Fibroblast of lung (primary cell): ENCODE measurements at regions not wholly inside any gene's neighbourhood (a gene's known extent, or its start where the extent isn't known, plus 50 kb on each side); places are given as distances from the start of the nearest gene placed in this dataset.

Experiments used
- DNase-seq, 2 donors: peaks; one replicate each; pipeline versions ENCODE4 v3.0.0 to v3.0.0-alpha.2; 2010; ENCODE audit warnings: low read depth in 2 of 2
- H2AFZ ChIP-seq: 2 replicates; pipeline ENCODE4 v1.5.1; 2012; ENCODE audit warnings: low read length, control low read depth, inconsistent platforms
- H3K27ac ChIP-seq: 2 replicates; pipeline ENCODE4 v1.5.1; 2011; ENCODE audit warnings: low read length, control low read depth; ENCODE audit not compliant: insufficient read depth
- H3K27me3 ChIP-seq: 2 replicates; pipeline ENCODE4 v1.5.1; 2011; ENCODE audit warnings: mild to moderate bottlenecking, low read length; ENCODE audit not compliant: control insufficient read depth, insufficient read depth
- H3K36me3 ChIP-seq: 2 replicates; pipeline ENCODE4 v1.5.1; 2011; ENCODE audit warnings: low read length; ENCODE audit not compliant: control insufficient read depth, insufficient read depth
- H3K4me1 ChIP-seq: 2 replicates; pipeline ENCODE4 v1.5.1; 2011; ENCODE audit warnings: low read length; ENCODE audit not compliant: control insufficient read depth, insufficient read depth; ENCODE audit errors: extremely low read depth
- H3K4me2 ChIP-seq: 2 replicates; pipeline ENCODE4 v1.5.1; 2011; ENCODE audit warnings: low read length, control low read depth; ENCODE audit not compliant: insufficient read depth; ENCODE audit errors: extremely low read depth
- H3K4me3 ChIP-seq, 4 experiments: fragments of 200-600 bp in 1 of 4; sonication (generic) in 1 of 4; replicated peaks in 1 of 4; 2 replicates each; pipeline ENCODE4 v1.5.1; 2011 to 2016; ENCODE audit warnings: low read length in 4 of 4, low read depth in 3 of 4, mild to moderate bottlenecking in 3 of 4, control low read depth in 2 of 4, inconsistent platforms in 1 of 4, mixed read lengths in 1 of 4; ENCODE audit not compliant: insufficient read depth in 1 of 4; ENCODE audit errors: control extremely low read depth in 1 of 4
- H3K79me2 ChIP-seq: 2 replicates; pipeline ENCODE4 v1.5.1; 2012; ENCODE audit warnings: mild to moderate bottlenecking, low read length, inconsistent platforms; ENCODE audit not compliant: control insufficient read depth, insufficient read depth
- H3K9ac ChIP-seq: 2 replicates; pipeline ENCODE4 v1.5.1; 2011; ENCODE audit warnings: mild to moderate bottlenecking, low read length, control low read depth; ENCODE audit not compliant: insufficient read depth
- H3K9me3 ChIP-seq: 2 replicates; pipeline ENCODE4 v1.5.1; 2012; ENCODE audit warnings: low read depth, low read length; ENCODE audit not compliant: control insufficient read depth, insufficient read depth
- H4K20me1 ChIP-seq: 2 replicates; pipeline ENCODE4 v1.5.1; 2011; ENCODE audit warnings: low read length; ENCODE audit not compliant: control insufficient read depth, insufficient read depth; ENCODE audit errors: extremely low read depth
- EZH2 ChIP-seq: IDR thresholded peaks from 2 replicates; pipeline ENCODE4 v1.5.1; 2012; ENCODE audit warnings: low read length, control low read depth, mild to moderate bottlenecking; ENCODE audit errors: missing control alignments
- TF ChIP-seq, protein P1 (sequence below), 2 donors: IDR thresholded peaks in 1 of 2; conservative IDR thresholded peaks in 1 of 2; 1 replicate in 1 of 2; 2 replicates in 1 of 2; pipeline ENCODE4 v1.5.1; 2011 to 2012; ENCODE audit warnings: low read length in 2 of 2, control low read depth in 1 of 2, inconsistent platforms in 1 of 2, low read depth in 1 of 2, mild to moderate bottlenecking in 1 of 2

DNA sequence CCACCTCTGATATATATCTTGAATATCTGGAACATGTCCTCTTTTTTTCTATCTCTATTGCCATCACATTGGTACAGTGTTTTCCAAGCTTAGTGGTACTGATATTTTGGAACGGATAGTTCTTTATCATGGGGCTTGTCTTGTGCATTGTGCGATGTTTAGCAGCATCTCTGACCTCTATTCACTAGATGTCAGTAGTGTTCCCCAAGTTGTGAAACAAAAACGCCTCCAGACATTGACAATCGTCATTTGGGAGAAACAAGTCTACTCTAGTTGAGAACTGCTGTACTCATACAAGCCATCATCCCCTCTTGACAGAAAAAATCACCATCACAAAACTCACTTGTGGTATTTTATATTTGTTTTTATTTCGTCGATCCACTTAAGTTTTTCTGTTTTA lies 79.7 kb upstream of the CHODL start:
- H4K20me1 ChIP-seq: no peaks in the 10 kb centered on the region
- H3K79me2 ChIP-seq: no peaks in the 10 kb centered on the region
- no peak overlapping the region for H2AFZ ChIP-seq
- no peaks in the 10 kb centered on the region for H3K9me3 ChIP-seq
- no peaks in the 10 kb centered on the region for H3K36me3 ChIP-seq
- no peaks in the 10 kb centered on the region for H3K4me1 ChIP-seq
- H3K4me2 ChIP-seq: no peak overlapping the region
- H3K9ac ChIP-seq: no peak overlapping the region
- no peak overlapping the region for H3K4me3 ChIP-seq
- DNase-seq: no peak
- TF ChIP-seq EZH2: no peak
- TF ChIP-seq, protein P1, sequence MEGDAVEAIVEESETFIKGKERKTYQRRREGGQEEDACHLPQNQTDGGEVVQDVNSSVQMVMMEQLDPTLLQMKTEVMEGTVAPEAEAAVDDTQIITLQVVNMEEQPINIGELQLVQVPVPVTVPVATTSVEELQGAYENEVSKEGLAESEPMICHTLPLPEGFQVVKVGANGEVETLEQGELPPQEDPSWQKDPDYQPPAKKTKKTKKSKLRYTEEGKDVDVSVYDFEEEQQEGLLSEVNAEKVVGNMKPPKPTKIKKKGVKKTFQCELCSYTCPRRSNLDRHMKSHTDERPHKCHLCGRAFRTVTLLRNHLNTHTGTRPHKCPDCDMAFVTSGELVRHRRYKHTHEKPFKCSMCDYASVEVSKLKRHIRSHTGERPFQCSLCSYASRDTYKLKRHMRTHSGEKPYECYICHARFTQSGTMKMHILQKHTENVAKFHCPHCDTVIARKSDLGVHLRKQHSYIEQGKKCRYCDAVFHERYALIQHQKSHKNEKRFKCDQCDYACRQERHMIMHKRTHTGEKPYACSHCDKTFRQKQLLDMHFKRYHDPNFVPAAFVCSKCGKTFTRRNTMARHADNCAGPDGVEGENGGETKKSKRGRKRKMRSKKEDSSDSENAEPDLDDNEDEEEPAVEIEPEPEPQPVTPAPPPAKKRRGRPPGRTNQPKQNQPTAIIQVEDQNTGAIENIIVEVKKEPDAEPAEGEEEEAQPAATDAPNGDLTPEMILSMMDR (conservative IDR thresholded peaks at IDR 0.05 in 1 of 2, IDR thresholded peaks at IDR 0.05 in 1 of 2; ENCODE audit: low read depth in 1 of 2, low read length in 2 of 2): no peak
- H3K27me3 ChIP-seq: no peaks in the 10 kb centered on the region
- no peak overlapping the region for H3K27ac ChIP-seq

DNA sequence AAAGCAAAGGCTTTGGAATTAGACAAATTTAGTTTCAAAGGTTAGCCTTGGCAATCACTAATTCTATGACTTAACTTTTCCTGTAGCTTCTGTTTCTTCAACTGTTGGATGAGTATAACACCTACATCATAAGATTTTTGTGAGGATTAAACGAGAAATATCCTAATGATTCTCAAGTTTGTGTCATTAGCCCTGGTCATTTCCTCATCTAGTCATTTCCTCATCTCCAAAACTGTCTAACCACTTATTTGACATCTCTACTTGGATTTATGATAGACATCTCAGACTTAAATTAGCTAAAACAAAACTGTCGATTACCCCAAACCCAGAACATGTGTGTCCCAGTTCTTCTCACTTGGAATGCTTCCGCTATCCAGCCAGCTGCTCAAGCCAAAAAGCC lies 80.2 kb upstream of the CHODL start:
- no peak overlapping the region for H3K9ac ChIP-seq
- no peak overlapping the region for H3K4me2 ChIP-seq

DNA sequence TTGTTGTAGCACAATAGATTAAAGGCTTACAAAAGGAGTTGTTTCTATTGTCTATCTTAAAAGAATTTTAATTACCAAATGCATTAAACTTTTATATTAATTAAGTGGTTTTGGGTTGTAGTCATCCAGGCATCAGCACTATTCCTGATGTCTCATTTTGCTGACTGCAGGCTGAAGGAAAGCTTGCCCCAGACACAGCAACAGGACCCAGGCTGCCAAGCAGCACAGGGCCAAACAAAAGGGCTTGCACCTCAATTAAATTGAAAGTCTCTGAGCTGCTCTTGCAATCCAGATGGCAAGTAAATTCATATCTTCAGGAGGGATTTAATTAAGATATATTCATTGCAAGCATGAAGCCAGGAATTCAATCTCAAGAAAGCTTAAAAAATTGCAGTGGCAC lies 80.7 kb upstream of the CHODL start:
- H3K4me2 ChIP-seq: no peak overlapping the region
- no peaks in the 10 kb centered on the region for H4K20me1 ChIP-seq
- H3K79me2 ChIP-seq: no peaks in the 10 kb centered on the region
- H3K27ac ChIP-seq: no peak overlapping the region
- H3K9ac ChIP-seq: no peak overlapping the region
- H3K36me3 ChIP-seq: no peaks in the 10 kb centered on the region
- H3K4me3 ChIP-seq: no peak overlapping the region
- no peaks in the 10 kb centered on the region for H3K4me1 ChIP-seq
- H2AFZ ChIP-seq: no peak overlapping the region
- no peaks in the 10 kb centered on the region for H3K9me3 ChIP-seq
- no peaks in the 10 kb centered on the region for H3K27me3 ChIP-seq
- TF ChIP-seq, protein P1 (conservative IDR thresholded peaks at IDR 0.05 in 1 of 2, IDR thresholded peaks at IDR 0.05 in 1 of 2; ENCODE audit: low read depth in 1 of 2, low read length in 2 of 2): no peak
- no peak for TF ChIP-seq EZH2
- no peak for DNase-seq

More for the DNA sequence above, 80.2 kb upstream of the CHODL start:
- Histone ChIP-seq H3K27me3 (no peaks in the 10 kb centered on the region), H2AFZ (no peak overlapping the region), H3K4me1 (no peaks in the 10 kb centered on the region), H3K9me3 (no peaks in the 10 kb centered on the region), H3K27ac (no peak overlapping the region), H3K4me3 (no peak overlapping the region), H3K36me3 (no peaks in the 10 kb centered on the region), H3K79me2 (no peaks in the 10 kb centered on the region), H4K20me1 (no peaks in the 10 kb centered on the region)
- TF ChIP-seq, protein P1 (conservative IDR thresholded peaks at IDR 0.05 in 1 of 2, IDR thresholded peaks at IDR 0.05 in 1 of 2; ENCODE audit: low read depth in 1 of 2, low read length in 2 of 2): no peak
- no peak for TF ChIP-seq EZH2
- no peak for DNase-seq
